HG03095 (cell line): ENCODE measurements at regions not wholly inside any gene's neighbourhood (a gene's known extent, or its start where the extent isn't known, plus 50 kb on each side); places are given as distances from the start of the nearest gene placed in this dataset.
"Not testable (repeated sequence)": the region's sequence is repeated elsewhere in the genome, so short reads cannot be mapped to it uniquely, and the experiment has no call there.

ENCODE experiments used
- ATAC-seq: cut with Tn5 transposase; IDR thresholded peaks from one replicate; pipeline ENCODE4 v1.9.1; 2021; ENCODE audit warnings: moderate library complexity; ENCODE audit not compliant: unreplicated experiment

- no peak for ATAC-seq
These were observed 432.8 kb upstream of the SYT4 start for GRCh38 chr18:43710135-43710534.

- no peak for ATAC-seq
These were observed 437.2 kb upstream of the SYT4 start for GRCh38 chr18:43714343-43715010.

GRCh38 chr18:43719267-43719795 is 442.0 kb upstream of the SYT4 start:
- ATAC-seq, result no peak

DNA sequence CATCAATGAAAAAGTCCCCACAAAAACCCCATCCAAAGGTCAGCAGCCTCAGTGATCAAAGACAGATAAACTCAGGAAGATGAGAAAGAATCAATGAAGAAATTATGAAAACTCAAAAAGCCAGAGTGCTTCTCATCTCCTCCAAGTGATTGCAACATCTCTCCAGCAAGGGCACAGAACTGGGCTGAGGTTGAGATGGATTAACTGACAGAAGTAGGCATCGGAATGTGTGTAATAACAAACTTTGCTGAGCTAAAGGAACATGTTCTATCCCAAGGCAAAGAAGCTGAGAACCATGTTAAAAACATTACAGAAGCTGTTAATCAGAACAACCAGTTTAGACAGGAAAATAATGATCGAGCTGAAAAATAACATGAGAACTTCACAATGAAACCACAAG is 442.8 kb upstream of the SYT4 start:
- ATAC-seq, result no peak

GRCh38 chr18:43735570-43735969 is 458.3 kb upstream of the SYT4 start:
- no peak for ATAC-seq

GRCh38 chr18:43744960-43745745 is 467.9 kb upstream of the SYT4 start:
- ATAC-seq, result no peak

GRCh38 chr18:43751203-43751602 is 473.9 kb upstream of the SYT4 start:
- no peak for ATAC-seq

- no peak for ATAC-seq
These were observed 474.5 kb upstream of the SYT4 start for GRCh38 chr18:43751835-43752234.

DNA sequence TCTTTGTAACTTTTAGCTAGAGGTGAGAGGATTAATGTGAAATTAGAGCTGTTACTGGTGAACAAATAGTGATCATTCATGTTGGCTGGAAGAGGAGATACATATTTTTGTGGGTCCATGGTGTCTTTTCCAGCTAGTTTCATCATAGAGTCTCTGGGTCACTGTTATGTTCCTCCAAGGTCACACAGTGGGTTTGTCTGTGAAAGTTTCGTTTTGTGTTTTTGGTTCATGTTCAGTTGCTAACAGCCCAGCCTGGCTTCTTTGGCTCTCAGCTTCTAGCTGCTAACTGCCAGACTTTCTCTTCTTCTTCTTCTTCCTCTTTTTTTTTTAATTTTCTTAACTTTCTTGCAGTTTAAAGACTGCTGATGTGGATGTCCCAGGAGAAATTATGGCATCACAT is 480.0 kb upstream of the SYT4 start:
- no peak for ATAC-seq

DNA sequence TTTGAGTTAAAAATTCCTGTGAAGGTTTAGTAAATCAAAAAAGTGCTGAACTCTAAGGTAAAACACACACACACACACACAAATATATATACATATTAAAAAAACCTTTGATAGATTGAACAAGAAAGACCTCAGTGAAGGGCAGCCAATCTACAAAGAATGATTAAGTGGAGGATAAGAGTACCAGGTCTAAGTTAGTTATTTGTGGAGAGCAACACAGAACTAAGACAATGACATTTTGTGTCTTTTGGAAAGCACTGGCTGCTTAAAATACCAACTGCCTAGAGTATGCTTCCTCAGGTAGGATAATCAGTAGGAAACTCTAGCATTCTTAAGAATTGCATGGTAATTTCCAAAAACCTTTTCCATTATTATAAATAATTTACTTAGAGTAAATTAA is 481.4 kb upstream of the SYT4 start:
- no peak for ATAC-seq

DNA sequence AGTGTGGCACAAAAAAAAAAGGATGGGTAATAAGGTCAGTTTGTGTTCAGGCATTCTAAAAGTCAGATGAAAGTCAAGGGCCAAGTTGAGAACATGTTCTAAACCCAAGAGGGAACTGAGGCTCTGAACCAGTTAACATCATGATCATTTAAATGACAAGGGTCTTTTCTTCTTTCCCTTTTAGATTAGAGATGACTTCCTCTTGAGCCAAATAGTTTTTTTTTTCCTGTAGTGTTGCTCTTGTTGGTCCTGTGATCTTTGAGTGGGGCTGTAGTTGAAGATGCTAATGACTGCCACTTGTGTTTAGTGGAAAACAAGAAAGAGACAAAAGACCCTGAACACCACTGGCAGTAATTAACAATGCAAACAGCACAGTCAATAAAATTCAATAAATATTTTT is 482.7 kb upstream of the SYT4 start:
- ATAC-seq, result no peak

DNA sequence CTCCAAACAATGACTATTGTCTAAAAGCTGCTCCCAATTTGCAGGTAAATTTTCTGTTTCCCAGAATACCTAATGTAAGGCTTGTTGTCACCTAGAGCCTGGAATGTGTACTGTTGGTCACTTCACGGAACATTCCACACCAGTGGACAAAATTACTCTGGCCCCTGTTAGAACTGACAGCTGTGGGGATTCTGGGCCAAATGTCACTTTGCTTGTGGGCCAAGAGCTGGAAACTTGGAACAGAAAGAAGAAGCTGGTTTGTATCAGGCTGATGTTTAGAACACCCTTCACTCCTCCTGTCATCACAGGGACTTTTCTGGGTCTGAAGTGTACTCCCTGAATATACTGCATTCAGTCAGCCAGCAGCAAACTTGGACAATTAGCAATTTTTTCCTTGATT is 495.6 kb upstream of the SYT4 start:
- no peak for ATAC-seq

GRCh38 chr18:43774497-43774896 is 497.2 kb upstream of the SYT4 start:
- ATAC-seq, result no peak

DNA sequence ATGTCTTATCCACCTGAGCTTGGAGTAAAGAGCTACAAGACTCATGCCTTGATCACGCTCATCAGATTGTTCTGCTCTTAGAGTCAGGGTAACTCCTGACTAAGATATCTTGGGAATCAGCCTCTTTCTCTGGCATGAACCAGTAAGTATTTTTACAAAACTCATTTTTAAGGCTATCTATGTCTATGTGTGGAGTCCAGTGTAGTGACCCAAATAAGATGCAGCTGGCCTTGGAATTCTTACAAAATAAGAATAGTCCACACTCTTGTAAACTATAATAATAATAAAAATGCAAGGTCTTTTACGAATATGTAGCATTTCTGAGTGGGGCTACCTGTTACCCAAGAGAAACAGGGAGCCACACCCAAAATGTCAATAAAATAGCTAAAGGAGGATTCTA is 498.3 kb upstream of the SYT4 start:
- no peak for ATAC-seq

DNA sequence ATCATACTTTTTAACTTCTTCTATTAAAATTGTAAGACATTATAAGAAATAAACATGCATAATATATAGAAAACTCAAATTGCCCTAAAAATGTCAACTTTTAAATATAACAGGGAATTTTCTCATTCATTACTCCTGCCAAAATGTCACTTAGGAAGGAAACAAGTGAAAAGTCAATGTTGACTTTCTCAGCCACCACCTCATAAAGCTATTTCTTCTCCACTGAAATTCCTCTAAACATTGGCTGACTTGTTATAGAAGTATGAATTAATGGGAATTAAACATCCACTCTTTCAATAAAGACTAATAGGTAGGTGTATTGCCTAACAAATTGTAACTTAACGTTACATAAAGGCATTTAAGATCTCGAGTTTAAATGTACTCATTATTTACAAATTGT is 499.7 kb upstream of the SYT4 start:
- ATAC-seq, result no peak

- no peak for ATAC-seq
These were observed 500.5 kb upstream of the SYT4 start for GRCh38 chr18:43777636-43778304.

DNA sequence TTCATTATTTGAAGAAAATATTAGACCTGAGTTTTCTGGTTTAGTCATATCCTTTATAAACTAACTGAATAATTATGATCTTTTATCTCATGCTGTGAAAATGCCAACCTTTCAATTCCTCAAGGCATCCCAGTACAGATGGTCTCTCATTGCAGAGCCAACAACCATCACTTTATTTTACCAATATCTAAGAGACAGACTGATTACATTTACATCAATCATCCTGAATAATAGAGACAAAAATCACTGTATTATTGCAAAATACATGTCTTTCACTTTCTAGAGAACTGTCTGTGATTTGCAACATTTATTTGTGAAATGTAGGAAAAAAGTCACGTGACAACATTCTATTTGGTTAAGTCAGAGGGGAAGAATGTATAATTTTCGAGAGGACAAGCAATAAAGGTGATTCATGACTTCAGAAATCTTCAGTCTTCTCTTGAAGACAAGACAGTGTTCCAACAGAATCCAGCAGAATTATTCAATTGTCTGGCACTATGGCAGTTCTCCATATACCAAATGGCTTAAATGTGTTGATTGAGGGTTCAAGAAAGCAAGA is 503.6 kb upstream of the SYT4 start:
- no peak for ATAC-seq

DNA sequence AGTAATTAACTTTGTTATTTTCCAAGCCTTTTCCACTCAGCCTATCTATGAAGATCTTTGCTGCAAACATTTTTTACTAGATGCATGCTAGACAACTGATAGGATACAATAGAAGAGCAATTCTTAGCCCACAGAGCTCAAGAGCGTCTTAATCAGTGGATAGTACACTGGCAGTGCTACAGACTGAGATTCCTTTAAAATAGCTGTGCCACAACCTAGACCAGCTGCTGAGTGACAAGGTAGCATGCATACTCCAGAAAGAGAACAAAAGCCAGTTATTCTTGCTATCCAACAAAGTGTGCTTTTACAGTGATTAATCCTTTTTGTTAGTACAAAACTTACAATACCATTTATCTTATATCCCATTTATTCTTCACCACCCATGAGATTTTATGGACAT is 507.9 kb upstream of the SYT4 start:
- ATAC-seq, result no peak

DNA sequence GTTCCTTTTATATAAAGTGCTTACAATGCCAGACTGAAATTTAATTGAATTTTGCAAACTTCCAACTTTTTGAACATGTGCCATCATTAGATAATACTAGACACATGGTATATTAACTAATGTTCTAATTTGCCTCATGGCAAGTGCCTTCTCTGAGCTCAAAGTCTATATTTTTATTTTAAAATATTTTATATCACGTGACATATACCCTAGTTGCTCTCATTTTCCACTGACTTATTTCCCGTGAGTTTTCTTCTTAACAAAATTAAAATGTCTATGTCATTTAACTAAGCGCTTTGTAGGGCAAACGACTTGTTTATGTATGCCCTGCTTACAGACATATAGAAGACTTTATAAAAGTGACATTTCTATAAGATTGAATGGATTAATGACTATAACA is 509.6 kb upstream of the SYT4 start:
- no peak for ATAC-seq

- ATAC-seq, result not testable (repeated sequence)
These were observed 510.4 kb upstream of the SYT4 start for GRCh38 chr18:43787721-43788120.

- no peak for ATAC-seq
These were observed 512.1 kb upstream of the SYT4 start for GRCh38 chr18:43789234-43790000.
